PFSK-1 (cell line): ENCODE measurements at regions not wholly inside any gene's neighbourhood (a gene's known extent, or its start where the extent isn't known, plus 50 kb on each side); places are given as distances from the start of the nearest gene placed in this dataset.

ENCODE experiments used
- REST ChIP-seq, 2 experiments: IDR thresholded peaks; 2 replicates each; pipeline versions ENCODE4 v1.6.1 to v1.8.0; 2011 to 2012; ENCODE audit warnings: low read depth in 2 of 2, low read length in 2 of 2, control low read depth in 1 of 2, inconsistent platforms in 1 of 2, mild to moderate bottlenecking in 1 of 2, moderate library complexity in 1 of 2; ENCODE audit not compliant: insufficient read depth in 1 of 2
- SIN3A ChIP-seq: IDR thresholded peaks from 2 replicates; pipeline ENCODE4 v1.6.1; 2012; ENCODE audit warnings: mild to moderate bottlenecking, low read length, moderate library complexity, borderline replicate concordance; ENCODE audit not compliant: insufficient read depth

- TF ChIP-seq SIN3A = no peak
- TF ChIP-seq REST (IDR thresholded peaks at IDR 0.05; ENCODE audit: insufficient read depth in 1 of 2, low read depth in 2 of 2, low read length in 2 of 2) = no peak
Measured at GRCh38 chr6:125377621-125378020, 75.9 kb upstream of the HDDC2 start.
